GM12892 (cell line): ENCODE measurements at regions not wholly inside any gene's neighbourhood (a gene's known extent, or its start where the extent isn't known, plus 50 kb on each side); places are given as distances from the start of the nearest gene placed in this dataset.

ENCODE experiments used
- DNase-seq: peaks from one replicate; pipeline ENCODE4 v3.0.0; 2011; ENCODE audit not compliant: insufficient read length
- FAIRE-seq: peaks from 2 replicates; lab custom pipeline; 2011; peaks lifted over from hg19 to GRCh38; lab: Jason Lieb, UNC
- POLR2A ChIP-seq: IDR thresholded peaks from 2 replicates; pipeline ENCODE4 v1.6.1; 2011; ENCODE audit warnings: low read depth, low read length, control low read depth
- POLR2AphosphoS5 ChIP-seq: IDR thresholded peaks from 2 replicates; pipeline ENCODE4 v1.6.1; 2011; ENCODE audit warnings: low read depth, low read length, control low read depth
- TAF1 ChIP-seq: IDR thresholded peaks from 2 replicates; pipeline ENCODE4 v1.6.1; 2011; ENCODE audit warnings: low read depth, mild to moderate bottlenecking, control low read depth, low read length, borderline replicate concordance

DNA sequence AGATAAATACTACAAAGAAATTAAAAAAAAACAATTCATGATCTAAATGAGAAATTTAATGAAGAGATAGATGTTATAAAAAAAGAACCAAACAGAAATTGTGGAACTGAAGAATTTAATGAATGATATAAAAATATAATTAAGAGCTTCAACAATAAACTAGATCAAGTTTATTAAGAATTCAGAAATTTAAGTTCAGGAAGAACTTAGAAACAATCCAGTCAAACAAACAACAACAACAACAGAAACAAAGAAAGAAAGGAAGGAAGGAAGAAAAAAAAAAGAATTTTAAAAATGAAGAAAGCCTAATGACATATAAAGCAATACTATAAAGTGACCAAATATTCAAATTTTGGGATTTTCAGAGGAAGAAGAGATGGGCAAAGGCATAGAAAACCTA is 157.3 kb upstream of the FOXN2 start:
- DNase-seq (no peak), FAIRE-seq (no peak)
- no peak for TF ChIP-seq POLR2AphosphoS5
- no peak for TF ChIP-seq TAF1
- no peak for TF ChIP-seq POLR2A

GRCh38 chr2:48161628-48162027 is 152.9 kb upstream of the FOXN2 start:
- no peak for DNase-seq
- no peak for FAIRE-seq
- TF ChIP-seq TAF1 (no peak), POLR2AphosphoS5 (no peak), POLR2A (no peak)

DNA sequence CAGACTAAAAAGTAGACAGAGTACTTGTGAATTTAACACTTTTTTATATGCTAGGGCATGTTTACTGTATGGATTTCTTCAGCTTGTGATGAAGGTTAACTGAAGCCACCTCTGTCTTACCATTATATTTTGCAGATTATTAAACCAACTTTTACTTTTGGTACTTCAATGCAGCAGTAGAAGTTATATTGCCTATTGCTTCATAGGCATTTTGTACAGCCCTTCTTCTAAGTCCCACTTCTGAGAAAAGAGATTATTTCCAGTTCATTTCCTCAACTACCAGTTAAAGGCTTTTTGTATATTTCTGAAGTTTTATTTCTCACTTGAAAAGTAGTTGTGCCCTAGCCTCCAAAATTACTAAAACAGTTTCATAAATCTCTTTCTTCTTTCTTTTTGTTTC is 151.7 kb upstream of the FOXN2 start:
- FAIRE-seq (no peak), DNase-seq (no peak)
- TF ChIP-seq POLR2AphosphoS5 (no peak), POLR2A (no peak), TAF1 (no peak)

DNA sequence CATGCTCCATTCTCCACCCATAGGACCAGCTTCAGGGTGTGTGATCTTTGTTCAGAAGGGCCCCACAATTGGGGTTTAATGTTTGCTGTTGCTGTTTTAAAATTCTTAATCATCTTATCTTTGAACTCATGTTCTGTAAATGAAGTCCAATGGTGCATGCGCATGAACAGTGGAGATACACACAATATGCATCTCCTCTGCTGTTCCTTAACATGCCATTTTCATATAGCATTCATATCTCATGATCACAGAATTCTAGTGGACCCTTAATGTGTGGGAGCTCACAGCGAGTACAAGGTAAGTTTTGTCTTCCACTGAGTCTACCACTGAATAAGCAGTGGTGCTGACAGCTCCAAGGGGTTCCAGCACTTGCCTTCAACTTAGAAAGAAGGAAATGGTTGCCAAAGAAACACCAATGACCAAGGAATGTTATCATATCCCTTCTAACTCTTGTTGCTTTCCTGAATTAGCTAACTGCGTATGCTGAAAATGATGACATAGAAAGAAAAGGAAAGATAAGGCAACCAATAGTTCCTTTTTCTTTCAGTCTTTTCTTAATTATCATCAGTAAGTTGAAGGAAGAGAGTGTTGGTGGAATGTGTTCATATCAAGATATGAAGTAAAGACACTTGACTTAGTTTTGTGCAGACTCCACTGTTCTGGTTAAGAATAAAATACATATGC is 149.3 kb upstream of the FOXN2 start:
- FAIRE-seq (peak; percentile 21), DNase-seq (no peak)
- no peak for TF ChIP-seq POLR2AphosphoS5

DNA sequence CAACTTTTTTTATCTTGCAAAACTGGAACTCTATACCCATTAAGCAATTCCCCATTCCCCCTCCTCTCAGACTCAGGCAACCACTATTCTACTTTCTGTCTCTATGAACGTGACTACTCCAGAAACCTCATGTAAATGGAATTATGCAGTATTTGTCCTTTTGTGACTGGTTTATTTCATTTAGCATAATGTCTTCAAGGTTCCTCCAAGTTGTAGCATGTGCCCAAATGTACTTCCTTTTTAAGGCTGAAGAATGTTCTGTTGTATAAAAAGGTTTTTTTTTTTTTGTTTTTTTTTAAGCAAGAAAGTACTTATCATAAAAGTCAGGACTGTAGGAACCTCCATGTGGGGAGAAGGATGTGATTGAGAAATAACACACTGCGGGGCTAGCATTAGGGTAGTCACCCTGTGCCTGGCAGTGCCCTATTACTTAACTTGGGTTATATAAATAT is 145.3 kb upstream of the FOXN2 start:
- DNase-seq = no peak

DNA sequence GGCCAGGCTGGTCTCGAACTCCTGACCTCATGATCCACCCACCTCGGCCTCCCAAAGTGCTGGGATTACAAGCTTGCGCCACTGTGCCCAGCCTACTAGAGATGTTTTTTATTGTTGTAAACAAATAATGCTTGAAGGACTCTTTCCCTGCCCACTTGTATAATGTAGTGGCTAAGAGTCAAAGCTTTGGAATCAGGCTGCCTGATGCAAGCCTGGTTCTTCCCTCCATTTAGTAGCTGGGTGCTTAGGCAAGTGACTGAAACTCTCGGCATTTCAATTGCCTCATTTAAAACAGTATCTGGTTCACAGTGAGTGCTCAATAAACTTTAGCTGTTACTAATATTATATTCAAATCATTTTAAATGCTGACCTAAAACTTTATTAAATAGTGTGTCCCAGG is 144.2 kb upstream of the FOXN2 start:
- FAIRE-seq = no peak
- no peak for DNase-seq

More for the DNA sequence above, 145.3 kb upstream of the FOXN2 start:
- no peak for FAIRE-seq
- TF ChIP-seq POLR2A (no peak), TAF1 (no peak), POLR2AphosphoS5 (no peak)

DNA sequence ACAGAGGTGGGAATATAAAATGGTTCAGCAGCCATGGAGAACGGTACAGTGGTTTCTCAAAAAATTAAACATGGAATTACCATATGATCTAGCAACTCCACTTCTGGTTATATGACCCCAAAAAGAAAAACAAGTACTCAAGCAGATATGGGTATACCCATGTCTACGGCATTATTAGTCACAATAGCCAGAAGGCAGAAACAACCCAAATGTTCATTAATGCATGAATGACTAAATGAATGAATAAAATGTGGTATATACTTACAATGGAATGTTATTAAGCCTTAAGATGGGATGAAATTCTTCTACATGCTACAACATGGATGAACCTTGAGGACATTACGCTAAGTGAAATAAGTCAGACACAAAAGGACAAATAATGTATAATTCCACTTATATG is 141.3 kb upstream of the FOXN2 start:
- no peak for DNase-seq
- FAIRE-seq = no peak
- TF ChIP-seq POLR2A (no peak), POLR2AphosphoS5 (no peak), TAF1 (no peak)

More for the DNA sequence above, 144.2 kb upstream of the FOXN2 start:
- TF ChIP-seq TAF1 = no peak
- TF ChIP-seq POLR2A = no peak
- TF ChIP-seq POLR2AphosphoS5 = no peak

DNA sequence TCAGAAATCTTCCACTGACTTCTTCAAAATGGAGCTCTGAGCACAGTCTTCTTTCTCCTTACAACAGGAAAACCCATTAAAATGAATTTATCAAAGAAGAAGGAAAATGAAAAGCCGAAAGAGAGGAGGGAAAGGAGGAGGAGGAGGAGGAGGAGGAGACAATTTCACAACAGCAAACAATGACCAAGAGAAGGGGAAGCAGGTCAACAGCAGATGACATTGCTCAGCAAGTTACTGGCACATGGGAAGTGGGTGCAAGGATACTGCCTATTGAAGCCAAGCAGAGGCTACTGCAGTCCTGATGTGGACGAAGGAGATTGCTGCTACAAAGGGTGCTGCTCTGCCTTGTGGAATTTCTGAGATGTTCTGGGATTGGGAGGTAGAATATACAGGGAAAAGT is 140.0 kb upstream of the FOXN2 start:
- FAIRE-seq = no peak
- no peak for DNase-seq
- TF ChIP-seq TAF1 (no peak), POLR2A (no peak)

DNA sequence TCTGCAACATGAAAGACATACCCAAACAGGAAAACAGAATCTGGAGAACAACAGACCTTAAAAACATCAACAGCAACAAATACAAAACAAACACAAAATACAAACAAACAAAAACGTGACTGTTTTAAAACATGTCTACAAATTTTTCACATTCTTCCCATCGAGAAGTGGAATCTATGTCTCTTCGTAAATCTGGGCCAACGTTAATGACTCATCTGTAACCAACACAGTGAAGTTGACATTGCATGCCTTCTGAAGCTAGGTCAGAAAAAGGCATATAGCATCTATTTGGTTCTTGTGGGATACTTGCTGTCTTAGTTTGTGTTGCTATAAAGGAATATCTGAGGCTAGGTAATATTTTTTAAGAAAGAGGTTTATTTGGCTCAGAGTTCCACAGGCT is 139.2 kb upstream of the FOXN2 start:
- FAIRE-seq (no peak), DNase-seq (no peak)
- TF ChIP-seq POLR2AphosphoS5 (no peak), TAF1 (no peak), POLR2A (no peak)

DNA sequence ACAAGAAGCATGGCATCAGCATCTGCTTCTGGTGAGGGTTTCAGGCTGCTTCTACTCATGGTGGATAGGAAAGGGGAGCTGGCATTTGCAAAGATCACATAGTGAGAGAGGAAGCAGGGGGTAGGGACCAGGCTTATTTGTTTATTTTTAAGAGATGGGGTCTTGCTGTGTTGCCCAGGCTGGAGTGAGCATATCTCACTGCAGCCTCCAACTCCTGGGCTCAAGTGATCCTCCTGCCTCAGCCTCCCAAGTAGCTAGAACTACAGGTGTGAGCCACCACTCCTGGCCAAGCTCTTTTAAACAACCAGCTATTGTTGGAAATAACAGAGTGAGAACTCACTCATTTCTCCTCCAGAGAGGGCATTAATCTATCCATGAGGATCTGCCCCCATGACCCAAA is 138.8 kb upstream of the FOXN2 start:
- TF ChIP-seq POLR2A = no peak
- no peak for TF ChIP-seq POLR2AphosphoS5
- TF ChIP-seq TAF1 = no peak
- no peak for DNase-seq
- no peak for FAIRE-seq

DNA sequence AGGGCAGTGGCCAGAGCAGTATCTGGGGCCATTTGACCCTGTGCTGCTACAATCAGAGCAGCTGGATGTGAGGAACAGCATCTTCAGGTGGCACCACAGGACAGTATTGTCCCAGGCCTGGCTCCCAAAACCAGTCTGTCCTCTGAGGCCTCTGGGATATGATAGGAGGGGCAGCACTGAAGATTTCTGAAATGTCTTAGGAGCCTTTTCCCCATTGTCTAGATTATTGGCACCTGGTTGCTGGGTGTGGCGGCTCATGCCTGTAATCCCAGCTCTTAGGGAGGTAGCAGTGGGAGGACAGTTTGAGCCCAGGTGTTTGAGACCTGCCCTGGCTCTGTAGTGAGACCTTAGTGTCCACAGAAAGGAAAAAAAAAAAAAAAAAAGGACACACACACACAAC is 137.6 kb upstream of the FOXN2 start:
- FAIRE-seq = no peak
- TF ChIP-seq TAF1 (no peak), POLR2AphosphoS5 (no peak), POLR2A (no peak)
- no peak for DNase-seq

- FAIRE-seq (no peak), DNase-seq (no peak)
- no peak for TF ChIP-seq POLR2A
- TF ChIP-seq POLR2AphosphoS5 = no peak
- TF ChIP-seq TAF1 = no peak
Observed at GRCh38 chr2:48178611-48179010, 135.9 kb upstream of the FOXN2 start.

- TF ChIP-seq POLR2AphosphoS5 = no peak
- no peak for TF ChIP-seq TAF1
- TF ChIP-seq POLR2A = no peak
- no peak for DNase-seq
- FAIRE-seq = no peak
Observed at GRCh38 chr2:48180557-48180956, 133.9 kb upstream of the FOXN2 start.
